ENCODE measurements at regions not wholly inside any gene's neighbourhood (a gene's known extent, or its start where the extent isn't known, plus 50 kb on each side); places are given as distances from the start of the nearest gene placed in this dataset.

DNA sequence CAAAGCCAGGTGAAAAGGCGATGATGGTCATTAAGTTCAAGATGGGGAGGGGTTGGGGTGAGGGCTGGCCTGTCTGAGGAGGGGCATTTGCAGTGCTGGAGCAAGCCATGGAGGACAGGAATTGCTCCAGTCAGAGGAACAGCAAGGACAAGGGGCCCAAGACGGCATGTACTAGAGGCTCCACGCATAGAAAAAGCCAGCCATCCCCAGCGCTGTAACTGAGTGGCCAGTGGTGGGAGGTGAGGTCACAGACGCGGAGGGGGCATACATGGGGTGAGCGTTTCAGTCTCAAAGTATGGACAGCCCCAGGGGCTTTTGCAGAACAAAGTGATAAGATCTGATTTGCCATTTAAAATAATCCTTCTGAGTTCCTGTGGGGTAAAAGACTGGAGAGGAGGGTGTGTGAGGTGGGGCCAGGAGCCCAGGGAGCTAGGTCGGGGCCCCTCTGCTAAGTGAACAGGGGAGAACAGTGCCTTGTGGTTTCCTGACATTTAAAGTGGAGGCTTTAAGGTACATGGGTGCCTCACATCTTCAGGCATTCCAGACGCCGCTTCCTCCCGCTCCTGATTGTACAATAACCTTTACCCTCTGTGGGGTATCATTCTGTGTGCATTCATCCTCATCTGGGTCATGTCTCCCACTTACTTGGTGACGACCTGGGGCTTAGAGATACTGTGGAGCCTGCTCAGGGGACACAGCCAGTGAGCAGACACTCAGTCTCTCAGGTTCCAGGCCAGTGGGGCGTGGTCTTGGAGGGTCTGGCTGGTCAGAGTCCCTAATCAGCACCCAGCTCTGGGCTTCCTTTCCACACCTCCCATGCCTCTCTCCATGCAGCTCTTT lies 105.6 kb upstream of the GPR26 start:
- H3K4me1 Mint-ChIP-seq, result peaks cover 2 to 10% of the 10 kb centered on the region in 2 experiments; a peak in 1 of 4 replicates
- peaks cover 9% of the 10 kb centered on the region for H3K27me3 Mint-ChIP-seq (ENCODE audit: low read depth)
- no peak overlapping the region for H4K8ac ChIP-seq (replicated peaks; ENCODE audit: insufficient read length, low read depth, low read length)

More for the DNA sequence above, 105.6 kb upstream of the GPR26 start:
- H2BK12ac ChIP-seq (ENCODE audit: insufficient read length, low read depth, low read length), result no peak overlapping the region
- no peak overlapping the region for H2BK5ac ChIP-seq (ENCODE audit: insufficient read length, low read length)
- no peak overlapping the region for H4K5ac ChIP-seq (ENCODE audit: insufficient read length, low read depth, low read length)
- H3K79me1 ChIP-seq (ENCODE audit: insufficient read depth, low read depth, low read length, poor library complexity, severe bottlenecking), result no peaks in the 10 kb centered on the region
- H3K9me3 Mint-ChIP-seq, result no peaks in the 10 kb centered on the region; a peak in 1 of 5 replicates
- no peak overlapping the region; the same call in 1 of the 2 replicates for H3K14ac ChIP-seq (ENCODE audit: insufficient read depth, low read length)
- no peak overlapping the region for H3K56ac ChIP-seq (ENCODE audit: insufficient read length, low read depth, low read length)
- no peaks in the 10 kb centered on the region for H3K23me2 ChIP-seq (ENCODE audit: insufficient read length, low read depth, low read length, poor library complexity, severe bottlenecking)
- H2AFZ ChIP-seq (ENCODE audit: low read length), result no peak overlapping the region
- no peak overlapping the region for H2BK120ac ChIP-seq (ENCODE audit: low read depth, low read length, poor library complexity, severe bottlenecking)
- no peaks in the 10 kb centered on the region for H3K4me1 ChIP-seq (ENCODE audit: insufficient read depth, low read length)
- H3K4me2 ChIP-seq (ENCODE audit: insufficient read depth, insufficient read length, low read length), result no peak overlapping the region
- peak; percentile 17 for DNase-seq
- no peaks in the 10 kb centered on the region for H4K20me1 ChIP-seq (ENCODE audit: control insufficient read depth, insufficient read depth, insufficient read length)
- H3K4ac ChIP-seq (ENCODE audit: low read depth, low read length), result no peak overlapping the region
- no peak overlapping the region for H3K4me3 Mint-ChIP-seq
- no peak overlapping the region for H2BK15ac ChIP-seq (ENCODE audit: low read depth, low read length)
- H3K36me3 Mint-ChIP-seq (ENCODE audit: insufficient read depth in 1 of 3, low read depth in 3 of 3), result no peaks in the 10 kb centered on the region
- no peak overlapping the region for H3K23ac ChIP-seq (ENCODE audit: insufficient read length, low read depth, low read length)
- no peak overlapping the region for H2BK20ac ChIP-seq (ENCODE audit: low read depth, low read length, poor library complexity, severe bottlenecking)
- H3K27ac Mint-ChIP-seq, result no peak overlapping the region; a peak in 1 of 7 replicates
- no CpG with 5 or more reads among the region's 13 CpGs for WGBS (ENCODE audit: extremely low coverage, insufficient read length, low lambda C conversion rate)
- H4K91ac ChIP-seq (ENCODE audit: insufficient read length, low read depth, low read length), result no peak overlapping the region
- H3K18ac ChIP-seq (ENCODE audit: insufficient read length, low read depth, low read length), result no peak overlapping the region
- H2AK5ac ChIP-seq (ENCODE audit: insufficient read length, low read length), result no peak overlapping the region
- H3T11ph ChIP-seq (ENCODE audit: low read length), result no peak overlapping the region
- TF ChIP-seq CTCF (conservative IDR thresholded peaks at IDR 0.05), result no peak
- H3K9me3 ChIP-seq (ENCODE audit: control insufficient read depth, low read depth, low read length), result no peaks in the 10 kb centered on the region
- no peak overlapping the region for H3K27ac ChIP-seq (ENCODE audit: insufficient read length, low read depth, low read length)
- H3K79me2 ChIP-seq (ENCODE audit: insufficient read depth, low read length), result no peaks in the 10 kb centered on the region
- no peaks in the 10 kb centered on the region for H3K27me3 ChIP-seq (ENCODE audit: insufficient read depth, low read length)
- no peak overlapping the region for H3K9ac ChIP-seq (ENCODE audit: extremely low read depth, insufficient read length, low read length)

All from H9 (cell line).